Endothelial cell of umbilical vein (primary cell): ENCODE measurements at regions not wholly inside any gene's neighbourhood (a gene's known extent, or its start where the extent isn't known, plus 50 kb on each side); places are given as distances from the start of the nearest gene placed in this dataset.

ENCODE experiments used
- EZH2 ChIP-seq: IDR thresholded peaks from 2 replicates; pipeline ENCODE4 v1.6.1; 2012; ENCODE audit warnings: borderline replicate concordance, low read depth, mild to moderate bottlenecking, moderate library complexity, low read length, inconsistent platforms; ENCODE audit not compliant: severe bottlenecking
- FOS ChIP-seq: IDR thresholded peaks from 2 replicates; pipeline ENCODE4 v1.6.1; 2011; ENCODE audit warnings: mild to moderate bottlenecking, low read length, moderate library complexity, borderline replicate concordance; ENCODE audit not compliant: insufficient read depth
- GATA2 ChIP-seq: IDR thresholded peaks from 2 replicates; pipeline ENCODE4 v1.7.0; 2011; ENCODE audit warnings: low read depth, mild to moderate bottlenecking, moderate library complexity, mixed read lengths, low read length; ENCODE audit not compliant: insufficient read length, insufficient read depth
- MYC ChIP-seq: IDR thresholded peaks from one replicate; pipeline ENCODE4 v1.6.1; 2011; ENCODE audit warnings: mild to moderate bottlenecking, low read depth, low read length
- POLR2A ChIP-seq: IDR thresholded peaks from 2 replicates; pipeline ENCODE4 v1.6.1; 2012; ENCODE audit warnings: low read depth, mild to moderate bottlenecking, control low read depth, low read length
- POLR2AphosphoS5 ChIP-seq: IDR thresholded peaks from 2 replicates; pipeline ENCODE4 v1.6.1; 2012; ENCODE audit warnings: low read depth, mild to moderate bottlenecking, control low read depth, low read length, moderate library complexity; ENCODE audit not compliant: insufficient read depth
- TF ChIP-seq, protein P1 (sequence below), 2 donors: IDR thresholded peaks; 1 replicate in 1 of 2; 2 replicates in 1 of 2; pipeline ENCODE4 v1.5.1; 2011; ENCODE audit warnings: low read length in 2 of 2, mild to moderate bottlenecking in 2 of 2, moderate library complexity in 2 of 2, control low read depth in 1 of 2, inconsistent platforms in 1 of 2, low read depth in 1 of 2; ENCODE audit not compliant: insufficient read depth in 1 of 2; ENCODE audit errors: extremely low read depth in 1 of 2
- TF ChIP-seq, protein P2 (sequence below): IDR thresholded peaks from 2 replicates; pipeline ENCODE4 v1.6.1; 2011; ENCODE audit not compliant: insufficient read depth, insufficient read length

DNA sequence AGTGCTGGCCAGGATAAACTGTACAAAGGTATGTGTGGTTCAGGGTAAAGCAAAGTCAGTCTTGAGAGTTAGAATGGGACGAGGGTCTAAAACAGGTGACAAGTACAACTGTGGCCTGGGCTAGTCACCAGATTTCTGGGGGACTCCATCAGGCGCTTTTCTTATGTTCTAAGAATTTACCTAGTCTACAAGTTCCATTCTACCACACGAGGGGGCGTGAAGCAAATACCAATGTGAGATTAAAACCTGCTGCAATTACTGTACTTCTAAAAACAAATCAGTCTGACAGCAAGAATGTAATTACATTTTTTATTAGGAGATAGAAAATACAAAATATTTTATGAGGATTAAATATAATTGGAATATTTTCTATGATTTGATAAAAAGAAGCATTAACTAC lies 146.5 kb downstream of the ALOX5 start:
- TF ChIP-seq EZH2 (no peak), POLR2A (no peak), POLR2AphosphoS5 (no peak), FOS (no peak), MYC (no peak), GATA2 (no peak)
- TF ChIP-seq, protein P1, sequence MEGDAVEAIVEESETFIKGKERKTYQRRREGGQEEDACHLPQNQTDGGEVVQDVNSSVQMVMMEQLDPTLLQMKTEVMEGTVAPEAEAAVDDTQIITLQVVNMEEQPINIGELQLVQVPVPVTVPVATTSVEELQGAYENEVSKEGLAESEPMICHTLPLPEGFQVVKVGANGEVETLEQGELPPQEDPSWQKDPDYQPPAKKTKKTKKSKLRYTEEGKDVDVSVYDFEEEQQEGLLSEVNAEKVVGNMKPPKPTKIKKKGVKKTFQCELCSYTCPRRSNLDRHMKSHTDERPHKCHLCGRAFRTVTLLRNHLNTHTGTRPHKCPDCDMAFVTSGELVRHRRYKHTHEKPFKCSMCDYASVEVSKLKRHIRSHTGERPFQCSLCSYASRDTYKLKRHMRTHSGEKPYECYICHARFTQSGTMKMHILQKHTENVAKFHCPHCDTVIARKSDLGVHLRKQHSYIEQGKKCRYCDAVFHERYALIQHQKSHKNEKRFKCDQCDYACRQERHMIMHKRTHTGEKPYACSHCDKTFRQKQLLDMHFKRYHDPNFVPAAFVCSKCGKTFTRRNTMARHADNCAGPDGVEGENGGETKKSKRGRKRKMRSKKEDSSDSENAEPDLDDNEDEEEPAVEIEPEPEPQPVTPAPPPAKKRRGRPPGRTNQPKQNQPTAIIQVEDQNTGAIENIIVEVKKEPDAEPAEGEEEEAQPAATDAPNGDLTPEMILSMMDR (IDR thresholded peaks at IDR 0.05; ENCODE audit: extremely low read depth in 1 of 2, insufficient read depth in 1 of 2, low read depth in 1 of 2, low read length in 2 of 2) = no peak
- TF ChIP-seq, protein P2, sequence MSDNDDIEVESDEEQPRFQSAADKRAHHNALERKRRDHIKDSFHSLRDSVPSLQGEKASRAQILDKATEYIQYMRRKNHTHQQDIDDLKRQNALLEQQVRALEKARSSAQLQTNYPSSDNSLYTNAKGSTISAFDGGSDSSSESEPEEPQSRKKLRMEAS = no peak
